Ovary (tissue), 7 donors: ENCODE measurements at regions not wholly inside any gene's neighbourhood (a gene's known extent, or its start where the extent isn't known, plus 50 kb on each side); places are given as distances from the start of the nearest gene placed in this dataset.

Experiments used
- DNase-seq, 5 donors: peaks; one replicate each; pipeline ENCODE4 v3.0.0-alpha.2; 2019 to 2020
- H3K27ac ChIP-seq, 2 donors: fragments of 200-600 bp; one replicate each; pipeline versions ENCODE4 v1.5.1 to v1.8.0; 2019 to 2022
- H3K27me3 ChIP-seq: fragments of 200-600 bp; one replicate; pipeline ENCODE4 v1.8.0; 2022
- H3K36me3 ChIP-seq: fragments of 200-600 bp; sonication (generic); one replicate; pipeline ENCODE4 v1.5.1; 2019
- H3K4me1 ChIP-seq: one replicate; pipeline ENCODE4 v1.8.1; 2013; ENCODE audit warnings: mild to moderate bottlenecking, moderate library complexity; ENCODE audit not compliant: insufficient read depth
- H3K4me3 ChIP-seq: fragments of 200-600 bp; sonication (generic); one replicate; pipeline ENCODE4 v1.5.1; 2017
- H3K9me3 ChIP-seq, 2 donors: fragments of 200-600 bp in 1 of 2; sonication (generic) in 1 of 2; one replicate each; pipeline versions ENCODE4 v1.5.1 to v1.8.1; 2013 to 2019; ENCODE audit warnings: mild to moderate bottlenecking in 1 of 2, moderate library complexity in 1 of 2
- EP300 ChIP-seq: sonication (generic); formaldehyde crosslinking; IDR thresholded peaks from one replicate; pipeline ENCODE4 v1.6.1; 2017; ENCODE audit warnings: antibody characterized with exemption
- POLR2A ChIP-seq: fragments of 450-650 bp; IDR thresholded peaks from one replicate; pipeline ENCODE4 v1.6.1; 2017; ENCODE audit warnings: antibody characterized with exemption, mild to moderate bottlenecking, moderate library complexity
- WGBS, 3 donors: extraction: QIAGEN DNeasy Blood & Tissue Kit in 1 of 3; methylation state at CpG; one replicate each; pipeline versions ENCODE4 v1.1.5 to v1.1.7; 2013 to 2017; 5-methylcytosine and 5-hydroxymethylcytosine counted together
- intact Hi-C, 4 donors: fragments of 100-400 bp; cut with DNase I; formaldehyde crosslinking; loops; one replicate each; pipeline versions ENCODE4 v1.11.0 to v1.15.1; 2022 to 2023
- TF ChIP-seq, protein P1 (sequence below), 3 donors: fragments of 450-650 bp in 2 of 3; fragments of 200-600 bp in 1 of 3; IDR thresholded peaks; one replicate each; pipeline versions ENCODE4 v1.5.1 to v1.8.0; 2016 to 2022; ENCODE audit warnings: antibody characterized with exemption in 3 of 3, mild to moderate bottlenecking in 1 of 3
- donor health status: DM: no; HTN: no; CAD: no; lungs with moderate emphysema.
- donor health status: DM: no; HTN: no; CAD: no.
- donor health status: Bipolar disorder and iron deficiency.
- donor health status: DM: no; HTN: no; CAD: no.
- donor health status: DM: yes; HTN: yes; CAD: no.

DNA sequence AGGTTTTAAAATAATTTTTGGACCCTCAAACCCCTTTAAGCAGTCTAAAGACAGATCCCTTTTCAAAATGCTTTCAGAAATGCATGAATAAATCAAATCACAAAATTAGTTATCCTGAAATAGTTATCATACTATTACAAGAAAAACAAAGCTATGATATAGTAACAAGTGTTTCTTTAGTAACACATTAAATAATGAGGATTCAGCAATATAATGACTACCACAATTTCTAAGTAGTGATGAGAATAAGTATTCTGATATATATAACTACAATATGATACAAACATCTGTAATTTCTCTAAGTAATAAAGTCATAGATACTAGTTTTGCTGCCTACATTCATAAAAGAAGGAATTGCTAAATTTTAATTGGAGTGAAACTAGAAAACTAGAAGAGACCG is 53.0 kb upstream of the TMEM168 start:
- 90 to 97% (median 95%) methylated on average over 1 of the region's 1 CpG for WGBS, 3 donors
- H3K9me3 ChIP-seq, result no peaks in the 10 kb centered on the region
- intact Hi-C loops, result no loop called here
- no peak overlapping the region for H3K4me3 ChIP-seq
- no peaks in the 10 kb centered on the region for H3K27me3 ChIP-seq
- DNase-seq, result no peak
- H3K27ac ChIP-seq, result no peak overlapping the region
- TF ChIP-seq, protein P1, sequence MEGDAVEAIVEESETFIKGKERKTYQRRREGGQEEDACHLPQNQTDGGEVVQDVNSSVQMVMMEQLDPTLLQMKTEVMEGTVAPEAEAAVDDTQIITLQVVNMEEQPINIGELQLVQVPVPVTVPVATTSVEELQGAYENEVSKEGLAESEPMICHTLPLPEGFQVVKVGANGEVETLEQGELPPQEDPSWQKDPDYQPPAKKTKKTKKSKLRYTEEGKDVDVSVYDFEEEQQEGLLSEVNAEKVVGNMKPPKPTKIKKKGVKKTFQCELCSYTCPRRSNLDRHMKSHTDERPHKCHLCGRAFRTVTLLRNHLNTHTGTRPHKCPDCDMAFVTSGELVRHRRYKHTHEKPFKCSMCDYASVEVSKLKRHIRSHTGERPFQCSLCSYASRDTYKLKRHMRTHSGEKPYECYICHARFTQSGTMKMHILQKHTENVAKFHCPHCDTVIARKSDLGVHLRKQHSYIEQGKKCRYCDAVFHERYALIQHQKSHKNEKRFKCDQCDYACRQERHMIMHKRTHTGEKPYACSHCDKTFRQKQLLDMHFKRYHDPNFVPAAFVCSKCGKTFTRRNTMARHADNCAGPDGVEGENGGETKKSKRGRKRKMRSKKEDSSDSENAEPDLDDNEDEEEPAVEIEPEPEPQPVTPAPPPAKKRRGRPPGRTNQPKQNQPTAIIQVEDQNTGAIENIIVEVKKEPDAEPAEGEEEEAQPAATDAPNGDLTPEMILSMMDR (IDR thresholded peaks at IDR 0.05), result no peak
- TF ChIP-seq EP300, result no peak
- TF ChIP-seq POLR2A, result no peak
- H3K4me1 ChIP-seq, result no peaks in the 10 kb centered on the region
- H3K36me3 ChIP-seq, result no peaks in the 10 kb centered on the region
